SJSA1 (cell line): ENCODE measurements at regions not wholly inside any gene's neighbourhood (a gene's known extent, or its start where the extent isn't known, plus 50 kb on each side); places are given as distances from the start of the nearest gene placed in this dataset.
"Not testable (repeated sequence)": the region's sequence is repeated elsewhere in the genome, so short reads cannot be mapped to it uniquely, and the experiment has no call there.

ENCODE experiments used
- DNase-seq, 2 experiments: peaks; one replicate each; pipeline ENCODE4 v3.0.0-alpha.2; 2015 to 2020; ENCODE audit warnings: low spot score in 2 of 2, low read depth in 1 of 2
- H3K27ac ChIP-seq: fragments of 250-450 bp; sonication (Bioruptor Pico); 2 replicates; pipeline ENCODE4 v1.5.1; 2020; ENCODE audit warnings: mild to moderate bottlenecking, moderate library complexity
- H3K27me3 ChIP-seq: fragments of 250-450 bp; sonication (Bioruptor Pico); replicated peaks from 2 replicates; pipeline ENCODE4 v1.5.1; 2020; ENCODE audit warnings: mild to moderate bottlenecking, moderate library complexity
- H3K36me3 ChIP-seq: fragments of 250-450 bp; sonication (Bioruptor Pico); 2 replicates; pipeline ENCODE4 v1.5.1; 2020; ENCODE audit warnings: mild to moderate bottlenecking
- H3K4me1 ChIP-seq: fragments of 250-450 bp; sonication (Bioruptor Pico); replicated peaks from 2 replicates; pipeline ENCODE4 v1.6.1; 2021; ENCODE audit warnings: mild to moderate bottlenecking
- H3K4me3 ChIP-seq: fragments of 250-450 bp; sonication (Bioruptor Pico); 2 replicates; pipeline ENCODE4 v1.5.1; 2020; ENCODE audit warnings: mild to moderate bottlenecking
- H3K9me3 ChIP-seq: fragments of 250-450 bp; sonication (Bioruptor Pico); replicated peaks from 2 replicates; pipeline ENCODE4 v1.5.1; 2020; ENCODE audit warnings: mild to moderate bottlenecking

GRCh38 chr5:50574121-50574520 lies 92.3 kb upstream of the PARP8 start:
- no peaks in the 10 kb centered on the region for H3K36me3 ChIP-seq
- no peaks in the 10 kb centered on the region for H3K4me1 ChIP-seq
- no peak for DNase-seq
- H3K27me3 ChIP-seq: no peaks in the 10 kb centered on the region
- no peak overlapping the region for H3K27ac ChIP-seq
- no peak overlapping the region for H3K4me3 ChIP-seq
- no peaks in the 10 kb centered on the region for H3K9me3 ChIP-seq

GRCh38 chr5:50575740-50576139 lies 90.7 kb upstream of the PARP8 start:
- no peak for DNase-seq
- Histone ChIP-seq H3K27me3 (no peaks in the 10 kb centered on the region), H3K36me3 (no peaks in the 10 kb centered on the region), H3K4me1 (no peaks in the 10 kb centered on the region), H3K9me3 (no peaks in the 10 kb centered on the region), H3K27ac (no peak overlapping the region), H3K4me3 (no peak overlapping the region)

- Histone ChIP-seq H3K4me3 (no peak overlapping the region), H3K27me3 (no peaks in the 10 kb centered on the region), H3K36me3 (no peaks in the 10 kb centered on the region), H3K4me1 (no peaks in the 10 kb centered on the region), H3K9me3 (no peaks in the 10 kb centered on the region), H3K27ac (no peak overlapping the region)
- DNase-seq: no peak
These were observed 90.2 kb upstream of the PARP8 start for GRCh38 chr5:50576265-50576664.

GRCh38 chr5:50576686-50577256 lies 89.7 kb upstream of the PARP8 start:
- no peaks in the 10 kb centered on the region for H3K9me3 ChIP-seq
- no peak overlapping the region for H3K4me3 ChIP-seq
- no peaks in the 10 kb centered on the region for H3K27me3 ChIP-seq
- no peaks in the 10 kb centered on the region for H3K36me3 ChIP-seq
- DNase-seq: no peak
- H3K27ac ChIP-seq: no peak overlapping the region
- H3K4me1 ChIP-seq: no peaks in the 10 kb centered on the region

GRCh38 chr5:50580506-50580905 lies 85.9 kb upstream of the PARP8 start:
- no peak for DNase-seq
- Histone ChIP-seq H3K27me3 (no peaks in the 10 kb centered on the region), H3K9me3 (no peaks in the 10 kb centered on the region), H3K4me1 (no peaks in the 10 kb centered on the region), H3K36me3 (no peaks in the 10 kb centered on the region), H3K4me3 (no peak overlapping the region), H3K27ac (no peak overlapping the region)

- H3K27me3 ChIP-seq, DNase-seq, H3K9me3 ChIP-seq, H3K4me1 ChIP-seq, H3K27ac ChIP-seq, H3K4me3 ChIP-seq, H3K36me3 ChIP-seq: not testable (repeated sequence)
These were observed 84.6 kb upstream of the PARP8 start for GRCh38 chr5:50581845-50582244.

- Histone ChIP-seq H3K9me3 (no peaks in the 10 kb centered on the region), H3K4me1 (no peaks in the 10 kb centered on the region), H3K27ac (no peak overlapping the region)
These were observed 83.7 kb upstream of the PARP8 start for GRCh38 chr5:50582699-50583098.

GRCh38 chr5:50583621-50584020 lies 82.8 kb upstream of the PARP8 start:
- DNase-seq: no peak
- H3K27ac ChIP-seq: no peak overlapping the region
- H3K4me3 ChIP-seq: no peak overlapping the region
- no peaks in the 10 kb centered on the region for H3K27me3 ChIP-seq
- no peaks in the 10 kb centered on the region for H3K4me1 ChIP-seq
- H3K36me3 ChIP-seq: no peaks in the 10 kb centered on the region
- no peaks in the 10 kb centered on the region for H3K9me3 ChIP-seq

More at GRCh38 chr5:50582699-50583098, 83.7 kb upstream of the PARP8 start:
- Histone ChIP-seq H3K36me3 (no peaks in the 10 kb centered on the region), H3K27me3 (no peaks in the 10 kb centered on the region), H3K4me3 (no peak overlapping the region)
- no peak for DNase-seq

- not testable (repeated sequence) for H3K27me3 ChIP-seq, H3K27ac ChIP-seq, H3K4me3 ChIP-seq, DNase-seq, H3K4me1 ChIP-seq, H3K9me3 ChIP-seq, H3K36me3 ChIP-seq
These were observed 78.0 kb upstream of the PARP8 start for GRCh38 chr5:50588471-50588870.

GRCh38 chr5:50590444-50591189 lies 75.8 kb upstream of the PARP8 start:
- H3K27ac ChIP-seq, DNase-seq, H3K4me3 ChIP-seq, H3K9me3 ChIP-seq, H3K27me3 ChIP-seq, H3K36me3 ChIP-seq: not testable (repeated sequence)
- H3K4me1 ChIP-seq: peaks cover 10% of the 10 kb centered on the region

- not testable (repeated sequence) for H3K27ac ChIP-seq, H3K27me3 ChIP-seq, H3K36me3 ChIP-seq, DNase-seq, H3K4me3 ChIP-seq, H3K9me3 ChIP-seq
- peaks cover 10% of the 10 kb centered on the region for H3K4me1 ChIP-seq
These were observed 75.1 kb upstream of the PARP8 start for GRCh38 chr5:50591338-50591737.

GRCh38 chr5:50593681-50594080 lies 72.8 kb upstream of the PARP8 start:
- Histone ChIP-seq H3K36me3 (no peaks in the 10 kb centered on the region), H3K9me3 (no peaks in the 10 kb centered on the region), H3K4me3 (no peak overlapping the region), H3K4me1 (peaks cover 10% of the 10 kb centered on the region), H3K27ac (no peak overlapping the region), H3K27me3 (no peaks in the 10 kb centered on the region)
- DNase-seq: peak in 1 of 2 experiments; percentile 22

GRCh38 chr5:50595199-50595598 lies 71.2 kb upstream of the PARP8 start:
- H3K9me3 ChIP-seq: no peaks in the 10 kb centered on the region
- H3K36me3 ChIP-seq: no peaks in the 10 kb centered on the region
- H3K27me3 ChIP-seq: no peaks in the 10 kb centered on the region
- H3K27ac ChIP-seq: peak overlapping the region; percentile 64
- peak; percentile 38 to 71 for DNase-seq
- H3K4me3 ChIP-seq: no peak overlapping the region
- H3K4me1 ChIP-seq: peaks cover 10% of the 10 kb centered on the region

- not testable (repeated sequence) for DNase-seq, H3K9me3 ChIP-seq, H3K4me3 ChIP-seq, H3K36me3 ChIP-seq, H3K4me1 ChIP-seq, H3K27ac ChIP-seq, H3K27me3 ChIP-seq
These were observed 64.9 kb upstream of the PARP8 start for GRCh38 chr5:50601576-50601975.

GRCh38 chr5:50606179-50606578 lies 60.3 kb upstream of the PARP8 start:
- Histone ChIP-seq H3K27me3 (no peaks in the 10 kb centered on the region), H3K4me3 (no peak overlapping the region), H3K4me1 (no peaks in the 10 kb centered on the region), H3K36me3 (no peaks in the 10 kb centered on the region), H3K27ac (no peak overlapping the region), H3K9me3 (no peaks in the 10 kb centered on the region)
- no peak for DNase-seq
